DND-41 (cell line): ENCODE measurements at regions not wholly inside any gene's neighbourhood (a gene's known extent, or its start where the extent isn't known, plus 50 kb on each side); places are given as distances from the start of the nearest gene placed in this dataset.
A peak's percentile ranks its signal among the peaks of the same experiment; 100 is the strongest.

Experiments
- ATAC-seq: fragments of 200-7000 bp; cut with Tn5 transposase; 3 replicates; pipeline ENCODE4 v1.9.1; 2021; ENCODE audit warnings: low read depth; ENCODE audit not compliant: insufficient read depth
- DNase-seq: peaks from one replicate; pipeline ENCODE4 v3.0.0-alpha.2; 2020
- H2AFZ ChIP-seq: 2 replicates; pipeline ENCODE4 v1.6.0; 2012; ENCODE audit warnings: low read depth, low read length
- H3K27ac ChIP-seq: 2 replicates; pipeline ENCODE4 v1.5.1; 2012; ENCODE audit warnings: low read length, inconsistent platforms
- H3K27me3 ChIP-seq: fragments of 200-600 bp; sonication (generic); 2 replicates; pipeline ENCODE4 v1.6.0; 2012; ENCODE audit warnings: low read length, mild to moderate bottlenecking, inconsistent platforms; ENCODE audit not compliant: insufficient read depth, poor library complexity
- H3K36me3 ChIP-seq: 2 replicates; pipeline ENCODE4 v1.5.1; 2012; ENCODE audit warnings: low read length, inconsistent platforms; ENCODE audit not compliant: insufficient read depth
- H3K4me1 ChIP-seq: 2 replicates; pipeline ENCODE4 v1.5.1; 2012; ENCODE audit warnings: mild to moderate bottlenecking, low read length; ENCODE audit not compliant: insufficient read depth
- H3K4me2 ChIP-seq: 2 replicates; pipeline ENCODE4 v1.6.0; 2012; ENCODE audit warnings: mild to moderate bottlenecking, moderate library complexity, low read length, inconsistent platforms; ENCODE audit not compliant: insufficient read depth
- H3K4me3 ChIP-seq, 2 experiments: fragments of 200-600 bp in 1 of 2; shearing (Covaris generic) in 1 of 2; 2 replicates each; pipeline ENCODE4 v1.5.1; 2012 to 2016; ENCODE audit warnings: inconsistent platforms in 2 of 2, low read length in 2 of 2, mild to moderate bottlenecking in 2 of 2, low read depth in 1 of 2, moderate library complexity in 1 of 2
- H3K79me2 ChIP-seq: 2 replicates; pipeline ENCODE4 v1.6.0; 2012; ENCODE audit warnings: low read length, inconsistent platforms; ENCODE audit not compliant: insufficient read depth
- H3K9ac ChIP-seq: 2 replicates; pipeline ENCODE4 v1.6.0; 2012; ENCODE audit warnings: low read depth, mild to moderate bottlenecking, inconsistent platforms, low read length, moderate library complexity
- H3K9me3 ChIP-seq: 2 replicates; pipeline ENCODE4 v1.5.1; 2012; ENCODE audit warnings: low read length, moderate library complexity, mild to moderate bottlenecking, inconsistent platforms; ENCODE audit not compliant: insufficient read depth, severe bottlenecking
- H4K20me1 ChIP-seq: 2 replicates; pipeline ENCODE4 v1.6.0; 2012; ENCODE audit warnings: low read length; ENCODE audit not compliant: insufficient read depth
- CTCF ChIP-seq: IDR thresholded peaks from 2 replicates; pipeline ENCODE4 v1.5.1; 2012; ENCODE audit warnings: borderline replicate concordance, low read length, moderate library complexity, mild to moderate bottlenecking; ENCODE audit not compliant: poor library complexity, severe bottlenecking; ENCODE audit errors: extremely low read depth
- EZH2 ChIP-seq: IDR thresholded peaks from 3 replicates; pipeline ENCODE4 v1.6.1; 2012; ENCODE audit warnings: borderline replicate concordance, low read depth, mild to moderate bottlenecking, moderate library complexity, low read length, inconsistent platforms; ENCODE audit not compliant: severe bottlenecking

- H3K36me3 ChIP-seq, result peaks cover 37% of the 10 kb centered on the region
- peaks cover 24% of the 10 kb centered on the region for H3K4me1 ChIP-seq
- H3K4me2 ChIP-seq, result peak overlapping the region; percentile 24; the same call in 1 of the 2 replicates
- no peaks in the 10 kb centered on the region for H4K20me1 ChIP-seq
- ATAC-seq (peak; percentile 88), DNase-seq (no peak)
- no peaks in the 10 kb centered on the region for H3K27me3 ChIP-seq
- H3K4me3 ChIP-seq, result no peak overlapping the region
- peak overlapping the region; percentile 65 for H3K27ac ChIP-seq
- no peaks in the 10 kb centered on the region for H3K9me3 ChIP-seq
- H3K79me2 ChIP-seq, result peaks cover 3% of the 10 kb centered on the region; the same call in 1 of the 2 replicates
- no peak overlapping the region for H3K9ac ChIP-seq
- no peak for TF ChIP-seq EZH2
- TF ChIP-seq CTCF, result no peak
- no peak overlapping the region for H2AFZ ChIP-seq
Observed at GRCh38 chr6:144575327-144575726, 290.2 kb downstream of the UTRN start.

GRCh38 chr6:144576871-144577270, 291.7 kb downstream of the UTRN start:
- Histone ChIP-seq H3K4me1 (peaks cover 39% of the 10 kb centered on the region), H4K20me1 (no peaks in the 10 kb centered on the region), H3K4me2 (no peak overlapping the region), H3K9ac (no peak overlapping the region), H3K79me2 (peaks cover 8% of the 10 kb centered on the region), H3K36me3 (peaks cover 35% of the 10 kb centered on the region), H3K27me3 (no peaks in the 10 kb centered on the region), H3K27ac (peak overlapping the region; percentile 47), H3K4me3 (no peak overlapping the region), H3K9me3 (no peaks in the 10 kb centered on the region), H2AFZ (no peak overlapping the region)
- TF ChIP-seq EZH2, result no peak
- no peak for TF ChIP-seq CTCF
- DNase-seq (no peak), ATAC-seq (no peak)

- Histone ChIP-seq H3K27ac (no peak overlapping the region), H4K20me1 (no peaks in the 10 kb centered on the region), H3K4me2 (no peak overlapping the region), H3K36me3 (peaks cover 33% of the 10 kb centered on the region), H3K4me3 (no peak overlapping the region), H3K4me1 (peaks cover 51% of the 10 kb centered on the region), H3K9me3 (no peaks in the 10 kb centered on the region), H3K27me3 (no peaks in the 10 kb centered on the region), H3K9ac (no peak overlapping the region), H3K79me2 (peaks cover 9% of the 10 kb centered on the region), H2AFZ (no peak overlapping the region)
- no peak for TF ChIP-seq CTCF
- ATAC-seq, result no peak
- DNase-seq, result no peak
Observed at GRCh38 chr6:144578385-144579350, 293.5 kb downstream of the UTRN start.
